HEK293T (cell line): ENCODE measurements at regions not wholly inside any gene's neighbourhood (a gene's known extent, or its start where the extent isn't known, plus 50 kb on each side); places are given as distances from the start of the nearest gene placed in this dataset.

Experiments
- CTCF ChIA-PET: fragments of 350-600 bp; formaldehyde crosslinking; extraction: SDS; loops from one replicate; lab custom pipeline; 2021; ENCODE audit warnings: antibody characterized with exemption, inconsistent platforms; lab: Yijun Ruan, JAX
- POLR2A ChIA-PET: fragments of 350-600 bp; formaldehyde crosslinking; extraction: SDS; loops from one replicate; lab custom pipeline; 2020; ENCODE audit warnings: antibody characterized with exemption, inconsistent platforms; lab: Yijun Ruan, JAX
- DNase-seq: peaks from one replicate; pipeline ENCODE4 v3.0.0; 2012; ENCODE audit warnings: mixed read lengths; ENCODE audit errors: extremely low spot score
- ARNT ChIP-seq: fragments of 450-650 bp; IDR thresholded peaks from 2 replicates; pipeline ENCODE4 v1.6.1; 2017; ENCODE audit warnings: mild to moderate bottlenecking
- BHLHE40 ChIP-seq: fragments of 450-650 bp; IDR thresholded peaks from 2 replicates; pipeline ENCODE4 v1.6.1; 2016; ENCODE audit warnings: mild to moderate bottlenecking, moderate library complexity, borderline replicate concordance
- CTBP1 ChIP-seq: fragments of 450-650 bp; IDR thresholded peaks from 2 replicates; pipeline ENCODE4 v1.6.1; 2016; ENCODE audit warnings: borderline replicate concordance
- ELF4 ChIP-seq: fragments of 450-650 bp; IDR thresholded peaks from 2 replicates; pipeline ENCODE4 v1.6.1; 2017; ENCODE audit warnings: antibody characterized with exemption
- FOXA1 ChIP-seq: fragments of 450-650 bp; IDR thresholded peaks from 2 replicates; pipeline ENCODE4 v1.6.1; 2016; ENCODE audit warnings: mild to moderate bottlenecking
- FOXK2 ChIP-seq: fragments of 450-650 bp; IDR thresholded peaks from 2 replicates; pipeline ENCODE4 v1.6.1; 2016; ENCODE audit warnings: mild to moderate bottlenecking
- FOXM1 ChIP-seq: fragments of 450-650 bp; IDR thresholded peaks from 2 replicates; pipeline ENCODE4 v1.6.1; 2017; ENCODE audit warnings: mild to moderate bottlenecking, borderline replicate concordance
- HDGF ChIP-seq: fragments of 450-650 bp; IDR thresholded peaks from 2 replicates; pipeline ENCODE4 v1.6.1; 2017; ENCODE audit warnings: antibody characterized with exemption, borderline replicate concordance
- L3MBTL2 ChIP-seq: fragments of 450-650 bp; conservative IDR thresholded peaks from 2 replicates; pipeline ENCODE4 v1.6.1; 2016; ENCODE audit warnings: mild to moderate bottlenecking
- LEF1 ChIP-seq: fragments of 450-650 bp; IDR thresholded peaks from 2 replicates; pipeline ENCODE4 v1.6.1; 2017; ENCODE audit warnings: mild to moderate bottlenecking, borderline replicate concordance
- NFRKB ChIP-seq: fragments of 450-650 bp; IDR thresholded peaks from 2 replicates; pipeline ENCODE4 v1.6.1; 2016; ENCODE audit warnings: mild to moderate bottlenecking, moderate library complexity
- PKNOX1 ChIP-seq: fragments of 450-650 bp; IDR thresholded peaks from 2 replicates; pipeline ENCODE4 v1.6.1; 2016
- SP1 ChIP-seq: fragments of 450-650 bp; IDR thresholded peaks from 2 replicates; pipeline ENCODE4 v1.6.1; 2017
- SUZ12 ChIP-seq: fragments of 450-650 bp; IDR thresholded peaks from 2 replicates; pipeline ENCODE4 v1.6.1; 2016; ENCODE audit warnings: mild to moderate bottlenecking
- TARDBP ChIP-seq: fragments of 450-650 bp; IDR thresholded peaks from 2 replicates; pipeline ENCODE4 v1.6.1; 2016
- ZNF384 ChIP-seq: fragments of 450-650 bp; IDR thresholded peaks from 2 replicates; pipeline ENCODE4 v1.6.1; 2016

GRCh38 chr2:33766175-33766574, 167.1 kb upstream of the FAM98A start:
- ChIA-PET POLR2A (no interaction called here), CTCF (no interaction called here)
- no peak for TF ChIP-seq FOXM1
- no peak for TF ChIP-seq ELF4
- TF ChIP-seq CTBP1: no peak
- no peak for TF ChIP-seq HDGF
- no peak for TF ChIP-seq L3MBTL2
- no peak for TF ChIP-seq FOXK2
- TF ChIP-seq TARDBP: no peak
- TF ChIP-seq ARNT: no peak
- no peak for TF ChIP-seq SUZ12
- no peak for TF ChIP-seq BHLHE40
- TF ChIP-seq NFRKB: no peak
- no peak for TF ChIP-seq ZNF384
- TF ChIP-seq FOXA1: no peak
- no peak for TF ChIP-seq SP1
- TF ChIP-seq PKNOX1: no peak
- TF ChIP-seq LEF1: no peak

GRCh38 chr2:33765122-33765521, 166.0 kb upstream of the FAM98A start:
- POLR2A ChIA-PET: no interaction called here
- CTCF ChIA-PET: no interaction called here
- TF ChIP-seq HDGF (no peak), ARNT (no peak), LEF1 (no peak)
- no peak for DNase-seq

More at GRCh38 chr2:33766175-33766574, 167.1 kb upstream of the FAM98A start:
- DNase-seq: no peak

- DNase-seq: no peak
- TF ChIP-seq CTBP1 (no peak), FOXA1 (no peak)
- ChIA-PET POLR2A (no interaction called here), CTCF (no interaction called here)
These were observed 165.5 kb upstream of the FAM98A start for GRCh38 chr2:33764551-33764950.

- ChIA-PET POLR2A (no interaction called here), CTCF (no interaction called here)
- no peak for TF ChIP-seq HDGF
- no peak for DNase-seq
These were observed 164.7 kb upstream of the FAM98A start for GRCh38 chr2:33763671-33764310.

GRCh38 chr2:33762636-33763035, 163.5 kb upstream of the FAM98A start:
- no peak for DNase-seq
- ChIA-PET POLR2A (no interaction called here), CTCF (no interaction called here)
- TF ChIP-seq PKNOX1 (no peak), ZNF384 (no peak), ARNT (no peak), SUZ12 (no peak), BHLHE40 (no peak), TARDBP (no peak), FOXA1 (no peak), ELF4 (no peak), CTBP1 (no peak), FOXK2 (no peak), SP1 (no peak), LEF1 (no peak), FOXM1 (no peak), NFRKB (no peak), HDGF (no peak)

- CTCF ChIA-PET: no interaction called here
- TF ChIP-seq ARNT (no peak), HDGF (no peak)
- POLR2A ChIA-PET: no interaction called here
- DNase-seq: no peak
These were observed 147.2 kb upstream of the FAM98A start for GRCh38 chr2:33746208-33746800.

- DNase-seq: no peak
- TF ChIP-seq CTBP1: no peak
- TF ChIP-seq LEF1: no peak
- TF ChIP-seq ZNF384: no peak
- TF ChIP-seq ARNT: no peak
- no peak for TF ChIP-seq BHLHE40
- TF ChIP-seq FOXM1: no peak
- no peak for TF ChIP-seq NFRKB
- TF ChIP-seq HDGF: no peak
- no peak for TF ChIP-seq TARDBP
- TF ChIP-seq FOXA1: no peak
- TF ChIP-seq ELF4: no peak
- TF ChIP-seq FOXK2: no peak
- TF ChIP-seq L3MBTL2: no peak
- TF ChIP-seq PKNOX1: no peak
- ChIA-PET CTCF (no interaction called here), POLR2A (no interaction called here)
These were observed 136.0 kb upstream of the FAM98A start for GRCh38 chr2:33735096-33735495.
